ENCODE measurements at regions not wholly inside any gene's neighbourhood (a gene's known extent, or its start where the extent isn't known, plus 50 kb on each side); places are given as distances from the start of the nearest gene placed in this dataset.
"Not testable (repeated sequence)": the region's sequence is repeated elsewhere in the genome, so short reads cannot be mapped to it uniquely, and the experiment has no call there.

DNA sequence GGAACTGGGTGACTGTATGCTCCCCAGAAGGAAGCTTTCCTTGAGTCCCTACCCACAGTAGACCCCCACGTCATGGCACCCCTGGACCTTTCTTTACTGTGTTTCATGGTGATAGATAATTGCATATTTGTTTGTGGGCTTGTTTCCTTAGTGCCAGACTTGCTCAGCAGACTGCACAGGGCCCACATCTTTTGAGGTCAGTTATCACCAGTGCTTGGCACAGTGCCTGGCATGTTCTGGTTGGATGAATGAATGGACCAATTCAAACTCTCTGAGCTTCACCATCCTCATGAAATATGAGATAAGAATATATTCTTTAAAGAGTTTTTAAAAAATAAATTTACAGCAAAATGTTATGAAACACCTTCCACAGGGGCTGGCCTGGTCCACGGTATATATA lies 78.4 kb upstream of the EMX2 start:
- H3K9me3 Mint-ChIP-seq = no peaks in the 10 kb centered on the region
- no peak overlapping the region for H3K4me3 Mint-ChIP-seq
- no peak overlapping the region for H3K27ac Mint-ChIP-seq
- peaks cover 2% of the 10 kb centered on the region for H3K27me3 Mint-ChIP-seq
- H3K36me3 Mint-ChIP-seq = no peaks in the 10 kb centered on the region
- no peak for ATAC-seq (ENCODE audit: low read depth)
- H3K4me1 Mint-ChIP-seq = no peaks in the 10 kb centered on the region
- DNase-seq (ENCODE audit: low spot score in 2 of 2) = no peak

DNA sequence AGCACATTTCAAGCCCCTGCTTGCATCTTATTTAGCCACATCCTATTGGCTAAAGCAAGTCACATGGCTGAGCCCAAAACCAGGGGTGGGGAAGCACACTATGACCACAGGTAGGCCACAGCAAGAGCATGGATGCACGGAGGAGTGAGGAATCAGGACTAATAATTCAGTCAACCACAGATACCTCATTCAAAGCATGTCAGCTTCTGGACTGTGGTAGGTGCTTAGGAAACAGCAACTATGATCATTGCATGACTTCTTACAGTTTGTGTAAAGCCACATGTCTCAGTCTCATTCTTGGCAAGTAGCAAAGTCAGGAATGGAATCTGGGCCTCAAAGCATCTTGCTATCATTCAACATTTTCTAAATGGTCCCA lies 79.0 kb upstream of the EMX2 start:
- DNase-seq (ENCODE audit: low spot score in 2 of 2) (no peak), ATAC-seq (ENCODE audit: low read depth) (no peak)
- H3K27me3 Mint-ChIP-seq = peaks cover 5% of the 10 kb centered on the region
- no peaks in the 10 kb centered on the region for H3K9me3 Mint-ChIP-seq
- H3K36me3 Mint-ChIP-seq = no peaks in the 10 kb centered on the region
- H3K4me3 Mint-ChIP-seq = no peak overlapping the region
- H3K27ac Mint-ChIP-seq = no peak overlapping the region
- H3K4me1 Mint-ChIP-seq = no peaks in the 10 kb centered on the region

GRCh38 chr10:117462816-117463544 lies 79.6 kb upstream of the EMX2 start:
- peaks cover 7% of the 10 kb centered on the region for H3K27me3 Mint-ChIP-seq
- no peaks in the 10 kb centered on the region for H3K4me1 Mint-ChIP-seq
- H3K9me3 Mint-ChIP-seq = no peaks in the 10 kb centered on the region
- no peak overlapping the region for H3K27ac Mint-ChIP-seq
- DNase-seq (ENCODE audit: low spot score in 2 of 2) = no peak
- H3K4me3 Mint-ChIP-seq = no peak overlapping the region
- no peaks in the 10 kb centered on the region for H3K36me3 Mint-ChIP-seq
- ATAC-seq (ENCODE audit: low read depth) = no peak

GRCh38 chr10:117462424-117462792 lies 80.1 kb upstream of the EMX2 start:
- Mint-ChIP-seq H3K36me3 (no peaks in the 10 kb centered on the region), H3K4me1 (no peaks in the 10 kb centered on the region), H3K27me3 (peaks cover 8% of the 10 kb centered on the region), H3K27ac (no peak overlapping the region), H3K9me3 (no peaks in the 10 kb centered on the region), H3K4me3 (no peak overlapping the region)
- DNase-seq (ENCODE audit: low spot score in 2 of 2) (no peak), ATAC-seq (ENCODE audit: low read depth) (no peak)

- DNase-seq (ENCODE audit: low spot score in 2 of 2) = no peak
- Mint-ChIP-seq H3K4me3 (no peak overlapping the region), H3K9me3 (no peaks in the 10 kb centered on the region), H3K27me3 (peaks cover 9% of the 10 kb centered on the region), H3K4me1 (no peaks in the 10 kb centered on the region), H3K27ac (no peak overlapping the region), H3K36me3 (no peaks in the 10 kb centered on the region)
- ATAC-seq (ENCODE audit: low read depth) = no peak
These were observed 80.7 kb upstream of the EMX2 start for GRCh38 chr10:117461766-117462423.

DNA sequence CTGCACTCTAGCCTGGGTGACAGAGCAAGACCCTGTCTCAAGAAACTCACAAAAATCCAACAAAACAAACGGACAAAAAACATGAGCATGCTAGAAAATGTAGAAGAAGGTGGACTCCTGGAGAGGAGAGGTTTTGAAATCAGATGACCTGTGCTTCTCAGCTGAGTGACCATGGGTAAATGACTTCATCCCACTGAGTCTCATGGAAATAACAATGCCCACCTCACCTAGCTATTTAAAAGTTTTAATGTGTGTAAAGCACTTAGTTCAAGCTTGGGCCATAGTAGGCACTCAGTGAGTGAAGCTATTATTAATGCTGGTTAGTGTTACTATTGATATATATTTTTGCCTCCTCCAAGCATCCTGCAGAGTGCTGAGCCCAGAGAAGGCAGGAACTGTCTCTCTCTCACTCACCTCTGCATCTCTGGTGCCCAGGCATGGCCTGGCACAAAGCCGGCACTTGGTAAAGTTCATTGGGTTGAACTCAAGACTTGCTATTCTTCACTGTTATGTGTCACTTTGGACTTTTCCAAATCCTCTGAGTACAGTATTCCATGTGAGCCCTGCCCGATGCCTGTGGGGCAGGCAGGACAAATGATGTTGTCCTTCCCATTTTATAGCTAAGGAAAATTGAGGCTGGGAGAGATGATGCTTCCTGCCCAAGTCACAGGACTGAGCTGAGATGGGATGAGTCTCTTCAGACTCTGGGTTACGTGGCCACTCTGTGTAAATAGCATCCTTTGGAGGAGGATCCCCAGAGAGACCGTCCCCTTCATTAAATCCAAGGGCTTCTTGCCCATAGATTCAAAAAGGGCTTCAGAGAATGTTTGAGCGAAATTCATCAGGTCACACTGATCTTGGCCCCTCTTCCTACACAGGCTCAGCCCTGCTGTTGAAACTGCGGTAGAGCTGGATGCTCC lies 81.4 kb upstream of the EMX2 start:
- no peak for DNase-seq (ENCODE audit: low spot score in 2 of 2)
- Mint-ChIP-seq H3K36me3 (no peaks in the 10 kb centered on the region), H3K9me3 (no peaks in the 10 kb centered on the region), H3K4me1 (no peaks in the 10 kb centered on the region), H3K27ac (no peak overlapping the region), H3K27me3 (peaks cover 9% of the 10 kb centered on the region), H3K4me3 (no peak overlapping the region)
- no peak for ATAC-seq (ENCODE audit: low read depth)

GRCh38 chr10:117458571-117458970 lies 83.3 kb upstream of the PDZD8 start:
- peaks cover 9% of the 10 kb centered on the region for H3K27me3 Mint-ChIP-seq
- H3K27ac Mint-ChIP-seq = no peak overlapping the region
- no peaks in the 10 kb centered on the region for H3K4me1 Mint-ChIP-seq
- DNase-seq (ENCODE audit: low spot score in 2 of 2) (no peak), ATAC-seq (ENCODE audit: low read depth) (no peak)
- H3K4me3 Mint-ChIP-seq = no peak overlapping the region
- H3K36me3 Mint-ChIP-seq = no peaks in the 10 kb centered on the region
- H3K9me3 Mint-ChIP-seq = no peaks in the 10 kb centered on the region

GRCh38 chr10:117457932-117458331 lies 82.7 kb upstream of the PDZD8 start:
- H3K9me3 Mint-ChIP-seq = peaks cover 6% of the 10 kb centered on the region
- no peak overlapping the region for H3K27ac Mint-ChIP-seq
- H3K4me1 Mint-ChIP-seq = no peaks in the 10 kb centered on the region
- no peaks in the 10 kb centered on the region for H3K36me3 Mint-ChIP-seq
- peaks cover 10% of the 10 kb centered on the region for H3K27me3 Mint-ChIP-seq
- DNase-seq (ENCODE audit: low spot score in 2 of 2) = no peak
- no peak for ATAC-seq (ENCODE audit: low read depth)
- H3K4me3 Mint-ChIP-seq = no peak overlapping the region

GRCh38 chr10:117457071-117457810 lies 82.0 kb upstream of the PDZD8 start:
- H3K4me1 Mint-ChIP-seq = no peaks in the 10 kb centered on the region
- peaks cover 10% of the 10 kb centered on the region for H3K9me3 Mint-ChIP-seq
- ATAC-seq (ENCODE audit: low read depth) (no peak), DNase-seq (ENCODE audit: low spot score in 2 of 2) (no peak)
- no peaks in the 10 kb centered on the region for H3K36me3 Mint-ChIP-seq
- H3K27me3 Mint-ChIP-seq = peaks cover 10% of the 10 kb centered on the region
- no peak overlapping the region for H3K4me3 Mint-ChIP-seq
- H3K27ac Mint-ChIP-seq = no peak overlapping the region

DNA sequence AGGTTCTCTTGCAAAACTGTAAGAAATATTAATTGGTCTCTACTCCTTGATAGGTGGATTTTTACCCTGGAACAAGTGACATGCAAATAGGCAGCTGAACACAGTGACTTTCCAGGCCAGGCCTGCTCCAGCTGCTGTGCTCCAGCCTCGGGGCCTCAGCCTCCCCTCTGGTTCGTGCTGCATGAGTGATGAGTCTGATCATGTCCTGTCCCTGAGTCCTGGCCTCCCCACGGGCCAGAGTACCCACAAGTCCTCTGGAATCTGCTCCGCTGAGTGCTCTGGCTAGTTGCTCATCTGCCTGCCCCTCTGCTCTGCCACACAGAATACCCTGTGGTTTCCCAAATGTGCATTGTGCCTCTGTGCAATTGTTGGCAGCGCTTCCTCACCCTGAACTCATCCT lies 80.1 kb upstream of the PDZD8 start:
- DNase-seq (ENCODE audit: low spot score in 2 of 2) (no peak), ATAC-seq (ENCODE audit: low read depth) (no peak)
- Mint-ChIP-seq H3K36me3 (no peaks in the 10 kb centered on the region), H3K27ac (no peak overlapping the region), H3K27me3 (peaks cover 10% of the 10 kb centered on the region), H3K4me3 (no peak overlapping the region), H3K4me1 (no peaks in the 10 kb centered on the region), H3K9me3 (peaks cover 10% of the 10 kb centered on the region)

DNA sequence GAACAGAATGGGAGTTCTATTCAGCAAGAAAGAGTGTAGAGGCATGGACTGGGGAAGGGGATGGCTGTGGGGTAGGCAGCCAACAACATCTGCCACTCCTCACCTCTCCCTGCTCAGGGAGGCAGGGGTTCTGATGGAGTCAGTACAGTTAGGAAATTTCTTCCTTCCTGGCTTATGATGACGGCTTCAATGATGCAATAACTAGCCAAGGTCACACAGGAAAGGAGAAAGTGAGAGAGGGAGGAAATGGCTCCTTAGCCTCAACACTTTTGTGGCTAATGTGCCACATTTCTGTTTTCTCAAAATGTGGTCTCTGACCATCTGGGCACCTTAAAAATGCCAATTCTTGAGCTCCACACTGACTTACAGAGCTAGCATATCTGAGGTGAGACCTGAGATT lies 79.3 kb upstream of the PDZD8 start:
- Mint-ChIP-seq H3K27me3 (peaks cover 9% of the 10 kb centered on the region), H3K27ac (no peak overlapping the region), H3K4me3 (no peak overlapping the region), H3K4me1 (no peaks in the 10 kb centered on the region), H3K36me3 (no peaks in the 10 kb centered on the region), H3K9me3 (peaks cover 11% of the 10 kb centered on the region)
- DNase-seq (ENCODE audit: low spot score in 2 of 2) (no peak), ATAC-seq (ENCODE audit: low read depth) (no peak)

DNA sequence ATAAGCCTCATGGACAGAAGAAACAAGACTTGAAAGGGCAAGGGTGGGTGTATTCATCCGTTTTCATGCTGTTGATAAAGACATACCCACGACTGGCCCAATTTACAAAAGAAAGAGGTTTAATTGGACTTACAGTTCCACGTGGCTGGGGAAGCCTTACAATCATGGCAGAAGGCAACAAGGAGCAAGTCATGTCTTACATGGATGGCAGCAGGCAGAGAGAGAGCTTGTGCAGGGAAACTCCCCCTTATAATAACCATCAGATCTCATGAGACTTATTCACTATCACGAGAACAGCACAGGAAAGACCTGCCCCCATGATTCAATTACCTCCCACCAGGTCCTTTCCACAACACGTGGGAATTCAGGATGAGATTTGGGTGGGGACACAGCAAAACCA lies 78.2 kb upstream of the PDZD8 start:
- H3K36me3 Mint-ChIP-seq; H3K4me3 Mint-ChIP-seq; H3K4me1 Mint-ChIP-seq; H3K27ac Mint-ChIP-seq; ATAC-seq (ENCODE audit: low read depth); DNase-seq (ENCODE audit: low spot score in 2 of 2); H3K27me3 Mint-ChIP-seq: not testable (repeated sequence)
- H3K9me3 Mint-ChIP-seq = peaks cover 11% of the 10 kb centered on the region

- peaks cover 20% of the 10 kb centered on the region for H3K9me3 Mint-ChIP-seq
- no peak for ATAC-seq (ENCODE audit: low read depth)
- H3K27me3 Mint-ChIP-seq = peaks cover 1% of the 10 kb centered on the region
These were observed 75.7 kb upstream of the PDZD8 start for GRCh38 chr10:117450940-117451339.

GRCh38 chr10:117449636-117450035 lies 74.4 kb upstream of the PDZD8 start:
- no peak for ATAC-seq (ENCODE audit: low read depth)
- no peak for DNase-seq (ENCODE audit: low spot score in 2 of 2)
- Mint-ChIP-seq H3K4me1 (no peaks in the 10 kb centered on the region), H3K36me3 (peaks cover 2% of the 10 kb centered on the region), H3K9me3 (peaks cover 26% of the 10 kb centered on the region), H3K27me3 (peaks cover 4% of the 10 kb centered on the region), H3K27ac (no peak overlapping the region), H3K4me3 (no peak overlapping the region)

More at GRCh38 chr10:117450940-117451339, 75.7 kb upstream of the PDZD8 start:
- Mint-ChIP-seq H3K27ac (no peak overlapping the region), H3K4me1 (no peaks in the 10 kb centered on the region), H3K4me3 (no peak overlapping the region), H3K36me3 (peaks cover 2% of the 10 kb centered on the region)
- no peak for DNase-seq (ENCODE audit: low spot score in 2 of 2)
